ENCODE measurements at regions not wholly inside any gene's neighbourhood (a gene's known extent, or its start where the extent isn't known, plus 50 kb on each side); places are given as distances from the start of the nearest gene placed in this dataset.
"Not testable (repeated sequence)": the region's sequence is repeated elsewhere in the genome, so short reads cannot be mapped to it uniquely, and the experiment has no call there.

GRCh38 chr10:108582888-108583287 lies 1340.4 kb downstream of the XPNPEP1 start:
- no peak for DNase-seq

- no peak for DNase-seq
Measured at GRCh38 chr10:108582387-108582786, 1340.9 kb downstream of the XPNPEP1 start.

GRCh38 chr10:108578258-108578657 lies 1345.1 kb downstream of the XPNPEP1 start:
- DNase-seq: no peak

GRCh38 chr10:108574233-108574632 lies 1349.1 kb downstream of the XPNPEP1 start:
- DNase-seq: no peak

GRCh38 chr10:108568824-108569223 lies 1354.5 kb downstream of the XPNPEP1 start:
- DNase-seq: no peak

GRCh38 chr10:108567899-108568752 lies 1355.2 kb downstream of the XPNPEP1 start:
- no peak for DNase-seq

- DNase-seq: no peak
Measured at GRCh38 chr10:108566316-108567107, 1356.8 kb downstream of the XPNPEP1 start.

- DNase-seq: no peak
Measured at GRCh38 chr10:108562105-108562504, 1361.2 kb downstream of the XPNPEP1 start.

- no peak for DNase-seq
Measured at GRCh38 chr10:108561649-108562048, 1361.7 kb downstream of the XPNPEP1 start.

GRCh38 chr10:108560488-108560887 lies 1362.8 kb downstream of the XPNPEP1 start:
- DNase-seq: no peak

GRCh38 chr10:108556186-108556585 lies 1367.1 kb downstream of the XPNPEP1 start:
- DNase-seq: no peak

GRCh38 chr10:108545921-108546320 lies 1377.4 kb downstream of the XPNPEP1 start:
- DNase-seq: no peak

- DNase-seq: peak; percentile 57 to 68
Measured at GRCh38 chr10:108544500-108545120, 1378.7 kb downstream of the XPNPEP1 start.

- DNase-seq: not testable (repeated sequence)
Measured at GRCh38 chr10:108533551-108533950, 1369.0 kb upstream of the SORCS1 start.

- no peak for DNase-seq
Measured at GRCh38 chr10:108523016-108523800, 1358.7 kb upstream of the SORCS1 start.

GRCh38 chr10:108521827-108522492 lies 1357.5 kb upstream of the SORCS1 start:
- no peak for DNase-seq

GRCh38 chr10:108515821-108516220 lies 1351.3 kb upstream of the SORCS1 start:
- DNase-seq: no peak

- DNase-seq: no peak
Measured at GRCh38 chr10:108500396-108500795, 1335.9 kb upstream of the SORCS1 start.

GRCh38 chr10:108496106-108496505 lies 1331.6 kb upstream of the SORCS1 start:
- DNase-seq: no peak

- no peak for DNase-seq
Measured at GRCh38 chr10:108490944-108491343, 1326.4 kb upstream of the SORCS1 start.

GRCh38 chr10:108471420-108471819 lies 1306.9 kb upstream of the SORCS1 start:
- no peak for DNase-seq

- peak; percentile 54 to 69 for DNase-seq
Measured at GRCh38 chr10:108469940-108470339, 1305.4 kb upstream of the SORCS1 start.

All from inflammatory macrophage (primary cell).